HEK293 (cell line): ENCODE measurements at regions not wholly inside any gene's neighbourhood (a gene's known extent, or its start where the extent isn't known, plus 50 kb on each side); places are given as distances from the start of the nearest gene placed in this dataset.

ENCODE experiments used
- HOXA7 ChIP-seq: sonication (generic); formaldehyde crosslinking; IDR thresholded peaks from 2 replicates; pipeline ENCODE4 v1.8.1; 2022; ENCODE audit warnings: missing genetic modification reagents, borderline replicate concordance
- MYNN ChIP-seq: fragments of 450-650 bp; formaldehyde crosslinking; IDR thresholded peaks from 2 replicates; pipeline ENCODE4 v1.5.1; 2016; ENCODE audit warnings: missing biosample characterization, missing genetic modification characterization, borderline replicate concordance
- ZNF16 ChIP-seq: fragments of 450-650 bp; formaldehyde crosslinking; IDR thresholded peaks from 2 replicates; pipeline ENCODE4 v1.5.1; 2016; ENCODE audit warnings: low read depth, missing biosample characterization, missing genetic modification characterization
- ZNF214 ChIP-seq: fragments of 450-650 bp; formaldehyde crosslinking; IDR thresholded peaks from 2 replicates; pipeline ENCODE4 v1.5.1; 2017; ENCODE audit warnings: missing biosample characterization, mild to moderate bottlenecking, missing genetic modification characterization, borderline replicate concordance
- TF ChIP-seq, protein P1 (sequence below): fragments of 450-650 bp; formaldehyde crosslinking; IDR thresholded peaks from 2 replicates; pipeline ENCODE4 v1.5.1; 2016; ENCODE audit warnings: missing biosample characterization, missing genetic modification characterization
- TF ChIP-seq, protein P2 (sequence below): sonication (generic); formaldehyde crosslinking; IDR thresholded peaks from 2 replicates; pipeline ENCODE4 v1.8.1; 2022; ENCODE audit warnings: mild to moderate bottlenecking, moderate library complexity, missing genetic modification reagents
- TF ChIP-seq, protein P3 (sequence below): fragments of 450-650 bp; formaldehyde crosslinking; IDR thresholded peaks from 2 replicates; pipeline ENCODE4 v1.5.1; 2016; ENCODE audit warnings: missing biosample characterization, missing genetic modification characterization
- TF ChIP-seq, protein P4 (sequence below): fragments of 450-650 bp; formaldehyde crosslinking; IDR thresholded peaks from 2 replicates; pipeline ENCODE4 v1.5.1; 2016; ENCODE audit warnings: missing biosample characterization, missing genetic modification characterization

DNA sequence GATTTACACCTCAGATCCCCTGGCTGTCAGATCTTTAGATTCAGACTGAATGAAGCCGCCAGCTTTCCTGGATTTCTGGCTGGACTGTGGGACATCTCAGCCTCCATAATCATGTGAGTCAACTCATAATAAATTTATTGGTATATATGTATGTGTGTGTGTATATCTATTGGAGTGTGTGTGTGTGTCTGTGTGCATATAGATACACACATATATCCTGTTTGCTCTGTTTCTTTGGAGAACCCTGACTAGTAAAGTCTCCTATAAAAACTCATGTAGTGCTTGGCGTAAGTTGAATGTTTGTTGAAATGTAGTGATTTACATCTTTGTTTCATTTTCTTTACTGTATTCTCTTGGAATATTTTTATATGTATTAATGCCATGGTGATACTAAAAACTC is 499.5 kb upstream of the KLF12 start:
- TF ChIP-seq, protein P1, sequence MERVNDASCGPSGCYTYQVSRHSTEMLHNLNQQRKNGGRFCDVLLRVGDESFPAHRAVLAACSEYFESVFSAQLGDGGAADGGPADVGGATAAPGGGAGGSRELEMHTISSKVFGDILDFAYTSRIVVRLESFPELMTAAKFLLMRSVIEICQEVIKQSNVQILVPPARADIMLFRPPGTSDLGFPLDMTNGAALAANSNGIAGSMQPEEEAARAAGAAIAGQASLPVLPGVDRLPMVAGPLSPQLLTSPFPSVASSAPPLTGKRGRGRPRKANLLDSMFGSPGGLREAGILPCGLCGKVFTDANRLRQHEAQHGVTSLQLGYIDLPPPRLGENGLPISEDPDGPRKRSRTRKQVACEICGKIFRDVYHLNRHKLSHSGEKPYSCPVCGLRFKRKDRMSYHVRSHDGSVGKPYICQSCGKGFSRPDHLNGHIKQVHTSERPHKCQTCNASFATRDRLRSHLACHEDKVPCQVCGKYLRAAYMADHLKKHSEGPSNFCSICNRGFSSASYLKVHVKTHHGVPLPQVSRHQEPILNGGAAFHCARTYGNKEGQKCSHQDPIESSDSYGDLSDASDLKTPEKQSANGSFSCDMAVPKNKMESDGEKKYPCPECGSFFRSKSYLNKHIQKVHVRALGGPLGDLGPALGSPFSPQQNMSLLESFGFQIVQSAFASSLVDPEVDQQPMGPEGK, result no peak
- TF ChIP-seq HOXA7 (CRISPR knock-in tag), result no peak
- TF ChIP-seq, protein P2, sequence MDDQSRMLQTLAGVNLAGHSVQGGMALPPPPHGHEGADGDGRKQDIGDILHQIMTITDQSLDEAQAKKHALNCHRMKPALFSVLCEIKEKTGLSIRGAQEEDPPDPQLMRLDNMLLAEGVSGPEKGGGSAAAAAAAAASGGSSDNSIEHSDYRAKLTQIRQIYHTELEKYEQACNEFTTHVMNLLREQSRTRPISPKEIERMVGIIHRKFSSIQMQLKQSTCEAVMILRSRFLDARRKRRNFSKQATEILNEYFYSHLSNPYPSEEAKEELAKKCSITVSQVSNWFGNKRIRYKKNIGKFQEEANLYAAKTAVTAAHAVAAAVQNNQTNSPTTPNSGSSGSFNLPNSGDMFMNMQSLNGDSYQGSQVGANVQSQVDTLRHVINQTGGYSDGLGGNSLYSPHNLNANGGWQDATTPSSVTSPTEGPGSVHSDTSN (CRISPR knock-in tag), result no peak
- TF ChIP-seq, protein P3, sequence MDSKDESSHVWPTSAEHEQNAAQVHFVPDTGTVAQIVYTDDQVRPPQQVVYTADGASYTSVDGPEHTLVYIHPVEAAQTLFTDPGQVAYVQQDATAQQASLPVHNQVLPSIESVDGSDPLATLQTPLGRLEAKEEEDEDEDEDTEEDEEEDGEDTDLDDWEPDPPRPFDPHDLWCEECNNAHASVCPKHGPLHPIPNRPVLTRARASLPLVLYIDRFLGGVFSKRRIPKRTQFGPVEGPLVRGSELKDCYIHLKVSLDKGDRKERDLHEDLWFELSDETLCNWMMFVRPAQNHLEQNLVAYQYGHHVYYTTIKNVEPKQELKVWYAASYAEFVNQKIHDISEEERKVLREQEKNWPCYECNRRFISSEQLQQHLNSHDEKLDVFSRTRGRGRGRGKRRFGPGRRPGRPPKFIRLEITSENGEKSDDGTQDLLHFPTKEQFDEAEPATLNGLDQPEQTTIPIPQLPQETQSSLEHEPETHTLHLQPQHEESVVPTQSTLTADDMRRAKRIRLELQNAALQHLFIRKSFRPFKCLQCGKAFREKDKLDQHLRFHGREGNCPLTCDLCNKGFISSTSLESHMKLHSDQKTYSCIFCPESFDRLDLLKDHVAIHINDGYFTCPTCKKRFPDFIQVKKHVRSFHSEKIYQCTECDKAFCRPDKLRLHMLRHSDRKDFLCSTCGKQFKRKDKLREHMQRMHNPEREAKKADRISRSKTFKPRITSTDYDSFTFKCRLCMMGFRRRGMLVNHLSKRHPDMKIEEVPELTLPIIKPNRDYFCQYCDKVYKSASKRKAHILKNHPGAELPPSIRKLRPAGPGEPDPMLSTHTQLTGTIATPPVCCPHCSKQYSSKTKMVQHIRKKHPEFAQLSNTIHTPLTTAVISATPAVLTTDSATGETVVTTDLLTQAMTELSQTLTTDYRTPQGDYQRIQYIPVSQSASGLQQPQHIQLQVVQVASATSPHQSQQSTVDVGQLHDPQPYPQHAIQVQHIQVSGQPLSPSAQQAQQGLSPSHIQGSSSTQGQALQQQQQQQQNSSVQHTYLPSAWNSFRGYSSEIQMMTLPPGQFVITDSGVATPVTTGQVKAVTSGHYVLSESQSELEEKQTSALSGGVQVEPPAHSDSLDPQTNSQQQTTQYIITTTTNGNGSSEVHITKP, result no peak
- TF ChIP-seq ZNF214, result no peak
- TF ChIP-seq, protein P4, sequence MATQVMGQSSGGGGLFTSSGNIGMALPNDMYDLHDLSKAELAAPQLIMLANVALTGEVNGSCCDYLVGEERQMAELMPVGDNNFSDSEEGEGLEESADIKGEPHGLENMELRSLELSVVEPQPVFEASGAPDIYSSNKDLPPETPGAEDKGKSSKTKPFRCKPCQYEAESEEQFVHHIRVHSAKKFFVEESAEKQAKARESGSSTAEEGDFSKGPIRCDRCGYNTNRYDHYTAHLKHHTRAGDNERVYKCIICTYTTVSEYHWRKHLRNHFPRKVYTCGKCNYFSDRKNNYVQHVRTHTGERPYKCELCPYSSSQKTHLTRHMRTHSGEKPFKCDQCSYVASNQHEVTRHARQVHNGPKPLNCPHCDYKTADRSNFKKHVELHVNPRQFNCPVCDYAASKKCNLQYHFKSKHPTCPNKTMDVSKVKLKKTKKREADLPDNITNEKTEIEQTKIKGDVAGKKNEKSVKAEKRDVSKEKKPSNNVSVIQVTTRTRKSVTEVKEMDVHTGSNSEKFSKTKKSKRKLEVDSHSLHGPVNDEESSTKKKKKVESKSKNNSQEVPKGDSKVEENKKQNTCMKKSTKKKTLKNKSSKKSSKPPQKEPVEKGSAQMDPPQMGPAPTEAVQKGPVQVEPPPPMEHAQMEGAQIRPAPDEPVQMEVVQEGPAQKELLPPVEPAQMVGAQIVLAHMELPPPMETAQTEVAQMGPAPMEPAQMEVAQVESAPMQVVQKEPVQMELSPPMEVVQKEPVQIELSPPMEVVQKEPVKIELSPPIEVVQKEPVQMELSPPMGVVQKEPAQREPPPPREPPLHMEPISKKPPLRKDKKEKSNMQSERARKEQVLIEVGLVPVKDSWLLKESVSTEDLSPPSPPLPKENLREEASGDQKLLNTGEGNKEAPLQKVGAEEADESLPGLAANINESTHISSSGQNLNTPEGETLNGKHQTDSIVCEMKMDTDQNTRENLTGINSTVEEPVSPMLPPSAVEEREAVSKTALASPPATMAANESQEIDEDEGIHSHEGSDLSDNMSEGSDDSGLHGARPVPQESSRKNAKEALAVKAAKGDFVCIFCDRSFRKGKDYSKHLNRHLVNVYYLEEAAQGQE (tag by site-specific recombination), result no peak
- TF ChIP-seq MYNN (tag by site-specific recombination), result no peak
- TF ChIP-seq ZNF16 (tag by site-specific recombination), result no peak
